Osteoblast (primary cell): ENCODE measurements at regions not wholly inside any gene's neighbourhood (a gene's known extent, or its start where the extent isn't known, plus 50 kb on each side); places are given as distances from the start of the nearest gene placed in this dataset.

Experiments used
- DNase-seq: peaks from one replicate; pipeline ENCODE4 v3.0.0; 2011; ENCODE audit warnings: low spot score, mixed read lengths; ENCODE audit not compliant: insufficient read length; ENCODE audit errors: missing footprints
- H2AFZ ChIP-seq: 2 replicates; pipeline ENCODE4 v1.6.0; 2011; ENCODE audit warnings: mild to moderate bottlenecking, low read length
- H3K27ac ChIP-seq: 2 replicates; pipeline ENCODE4 v1.5.1; 2011; ENCODE audit warnings: mild to moderate bottlenecking, low read depth, low read length, moderate library complexity
- H3K27me3 ChIP-seq: 2 replicates; pipeline ENCODE4 v1.6.0; 2012; ENCODE audit warnings: mild to moderate bottlenecking, control low read depth, inconsistent platforms, low read length, moderate library complexity; ENCODE audit not compliant: insufficient read depth
- H3K36me3 ChIP-seq: 2 replicates; pipeline ENCODE4 v1.5.1; 2011; ENCODE audit warnings: mild to moderate bottlenecking, low read length, control low read depth, moderate library complexity; ENCODE audit not compliant: insufficient read depth
- H3K4me1 ChIP-seq: 2 replicates; pipeline ENCODE4 v1.5.1; 2011; ENCODE audit warnings: mild to moderate bottlenecking, low read length, control low read depth, moderate library complexity; ENCODE audit not compliant: insufficient read depth
- H3K4me2 ChIP-seq: 2 replicates; pipeline ENCODE4 v1.6.0; 2011; ENCODE audit warnings: mild to moderate bottlenecking, low read length; ENCODE audit not compliant: insufficient read depth
- H3K4me3 ChIP-seq: fragments of 200-600 bp; sonication (generic); 3 replicates; pipeline ENCODE4 v1.5.1; 2012; ENCODE audit warnings: mild to moderate bottlenecking, low read length, inconsistent platforms; ENCODE audit not compliant: insufficient read depth
- H3K79me2 ChIP-seq: 2 replicates; pipeline ENCODE4 v1.6.0; 2012; ENCODE audit warnings: mild to moderate bottlenecking, low read length, control low read depth, inconsistent platforms; ENCODE audit not compliant: insufficient read depth
- H3K9me3 ChIP-seq: 2 replicates; pipeline ENCODE4 v1.5.1; 2011; ENCODE audit warnings: low read depth, low read length, control low read depth
- H4K20me1 ChIP-seq: 2 replicates; pipeline ENCODE4 v1.6.0; 2012; ENCODE audit warnings: mild to moderate bottlenecking, low read length, control low read depth; ENCODE audit not compliant: insufficient read depth
- TF ChIP-seq, protein P1 (sequence below): IDR thresholded peaks from 2 replicates; pipeline ENCODE4 v1.5.1; 2011; ENCODE audit warnings: mild to moderate bottlenecking, low read depth, low read length, moderate library complexity; ENCODE audit errors: extremely low read depth

DNA sequence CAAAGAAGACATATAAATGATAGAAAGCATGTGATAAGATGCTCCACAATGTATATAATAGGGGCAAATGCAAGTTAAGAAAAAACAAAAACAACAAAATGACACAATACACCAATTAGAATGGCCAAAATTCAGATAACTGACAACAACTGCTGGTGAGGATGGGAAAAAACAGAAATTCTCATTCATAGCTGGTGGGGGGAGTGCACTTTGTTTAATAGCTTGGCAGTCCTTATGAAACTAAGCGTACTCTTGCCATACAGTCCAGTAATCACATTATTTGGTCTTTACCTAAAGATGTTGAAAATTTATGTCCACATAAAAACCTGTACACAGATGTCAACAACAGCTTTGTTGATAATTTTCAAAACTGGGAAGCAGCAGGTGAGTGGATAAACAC is 791.1 kb upstream of the CDH10 start:
- Histone ChIP-seq H3K4me2 (no peak overlapping the region), H2AFZ (no peak overlapping the region), H3K27me3 (no peaks in the 10 kb centered on the region), H3K79me2 (no peaks in the 10 kb centered on the region), H3K4me3 (no peak overlapping the region), H3K36me3 (no peaks in the 10 kb centered on the region), H4K20me1 (no peaks in the 10 kb centered on the region), H3K4me1 (no peaks in the 10 kb centered on the region), H3K9me3 (no peaks in the 10 kb centered on the region), H3K27ac (no peak overlapping the region)
- TF ChIP-seq, protein P1, sequence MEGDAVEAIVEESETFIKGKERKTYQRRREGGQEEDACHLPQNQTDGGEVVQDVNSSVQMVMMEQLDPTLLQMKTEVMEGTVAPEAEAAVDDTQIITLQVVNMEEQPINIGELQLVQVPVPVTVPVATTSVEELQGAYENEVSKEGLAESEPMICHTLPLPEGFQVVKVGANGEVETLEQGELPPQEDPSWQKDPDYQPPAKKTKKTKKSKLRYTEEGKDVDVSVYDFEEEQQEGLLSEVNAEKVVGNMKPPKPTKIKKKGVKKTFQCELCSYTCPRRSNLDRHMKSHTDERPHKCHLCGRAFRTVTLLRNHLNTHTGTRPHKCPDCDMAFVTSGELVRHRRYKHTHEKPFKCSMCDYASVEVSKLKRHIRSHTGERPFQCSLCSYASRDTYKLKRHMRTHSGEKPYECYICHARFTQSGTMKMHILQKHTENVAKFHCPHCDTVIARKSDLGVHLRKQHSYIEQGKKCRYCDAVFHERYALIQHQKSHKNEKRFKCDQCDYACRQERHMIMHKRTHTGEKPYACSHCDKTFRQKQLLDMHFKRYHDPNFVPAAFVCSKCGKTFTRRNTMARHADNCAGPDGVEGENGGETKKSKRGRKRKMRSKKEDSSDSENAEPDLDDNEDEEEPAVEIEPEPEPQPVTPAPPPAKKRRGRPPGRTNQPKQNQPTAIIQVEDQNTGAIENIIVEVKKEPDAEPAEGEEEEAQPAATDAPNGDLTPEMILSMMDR = no peak
- DNase-seq = no peak

DNA sequence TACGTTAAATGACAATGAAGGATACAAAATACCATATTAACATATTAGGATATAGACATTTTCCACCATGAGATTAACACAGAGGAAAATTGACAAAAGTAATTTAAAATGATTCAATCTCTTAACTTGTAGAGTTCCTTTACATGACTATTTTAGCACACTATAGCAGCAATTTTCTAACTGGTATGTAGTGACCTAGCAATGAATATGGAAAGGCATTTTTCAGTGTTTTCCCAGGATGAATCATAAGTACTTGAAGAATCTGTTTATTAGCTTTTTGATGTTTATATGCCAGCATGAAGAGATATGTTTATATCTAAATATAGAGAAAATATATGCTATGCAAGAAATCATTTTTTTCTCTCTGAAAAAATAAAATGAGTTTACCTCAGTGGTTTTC is 782.5 kb upstream of the CDH10 start:
- no peak overlapping the region for H3K27ac ChIP-seq
- no peak overlapping the region for H3K4me3 ChIP-seq
- H3K9me3 ChIP-seq = no peaks in the 10 kb centered on the region
- TF ChIP-seq, protein P1 = no peak
- H3K4me2 ChIP-seq = no peak overlapping the region
- H3K36me3 ChIP-seq = no peaks in the 10 kb centered on the region
- no peaks in the 10 kb centered on the region for H4K20me1 ChIP-seq
- no peak overlapping the region for H2AFZ ChIP-seq
- H3K4me1 ChIP-seq = no peaks in the 10 kb centered on the region
- H3K79me2 ChIP-seq = no peaks in the 10 kb centered on the region
- no peak for DNase-seq
- no peaks in the 10 kb centered on the region for H3K27me3 ChIP-seq

DNA sequence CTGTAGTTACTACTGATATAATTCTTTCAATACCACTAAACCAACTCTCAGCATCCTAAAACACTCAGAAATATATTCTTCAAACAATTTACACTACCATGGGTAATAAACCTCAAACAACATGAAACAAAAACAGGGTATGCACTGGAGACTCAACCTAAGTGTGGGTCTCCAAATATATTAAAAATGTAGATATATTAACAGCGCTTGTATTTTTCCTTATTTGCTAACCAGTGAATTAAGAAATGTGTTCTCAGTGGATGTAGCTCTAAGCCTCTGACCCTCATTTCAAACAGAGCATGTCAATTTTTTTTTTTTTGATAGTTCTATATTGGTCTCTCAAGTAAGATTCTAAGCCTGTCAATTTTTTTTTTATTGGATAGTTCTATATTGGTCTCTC is 778.5 kb upstream of the CDH10 start:
- DNase-seq = no peak
- no peak overlapping the region for H3K27ac ChIP-seq
- H3K4me1 ChIP-seq = no peaks in the 10 kb centered on the region
- TF ChIP-seq, protein P1 = no peak
- H3K27me3 ChIP-seq = no peaks in the 10 kb centered on the region
- H4K20me1 ChIP-seq = no peaks in the 10 kb centered on the region
- no peak overlapping the region for H2AFZ ChIP-seq
- H3K4me2 ChIP-seq = no peak overlapping the region
- no peaks in the 10 kb centered on the region for H3K79me2 ChIP-seq
- H3K36me3 ChIP-seq = no peaks in the 10 kb centered on the region
- H3K9me3 ChIP-seq = no peaks in the 10 kb centered on the region
- H3K4me3 ChIP-seq = no peak overlapping the region

DNA sequence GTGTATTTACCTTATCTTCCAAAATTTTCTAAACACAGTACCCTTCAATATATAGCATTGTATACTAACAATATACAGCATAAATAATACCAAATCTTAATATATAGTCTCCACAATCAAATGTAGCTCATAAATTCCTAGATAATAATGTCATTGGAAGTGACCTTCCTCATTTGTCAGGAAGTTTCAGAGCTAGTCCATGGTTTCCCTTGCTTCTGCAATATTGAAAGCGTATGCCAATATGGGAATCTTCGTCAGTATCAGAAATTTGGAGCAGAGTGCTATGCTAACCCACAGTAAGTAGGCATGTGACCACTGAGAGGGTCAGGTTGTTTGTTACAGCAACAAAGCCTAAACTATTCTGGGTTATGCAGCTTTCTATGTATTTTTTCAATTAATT is 774.9 kb upstream of the CDH10 start:
- TF ChIP-seq, protein P1 = no peak
- H3K4me2 ChIP-seq = no peak overlapping the region
- no peaks in the 10 kb centered on the region for H3K9me3 ChIP-seq
- H3K4me1 ChIP-seq = no peaks in the 10 kb centered on the region
- no peaks in the 10 kb centered on the region for H3K79me2 ChIP-seq
- no peak for DNase-seq
- no peak overlapping the region for H3K27ac ChIP-seq
- no peaks in the 10 kb centered on the region for H3K27me3 ChIP-seq
- no peak overlapping the region for H2AFZ ChIP-seq
- H4K20me1 ChIP-seq = no peaks in the 10 kb centered on the region
- H3K4me3 ChIP-seq = no peak overlapping the region
- no peaks in the 10 kb centered on the region for H3K36me3 ChIP-seq
